Heart left ventricle (tissue), 13 donors: ENCODE measurements at regions not wholly inside any gene's neighbourhood (a gene's known extent, or its start where the extent isn't known, plus 50 kb on each side); places are given as distances from the start of the nearest gene placed in this dataset.

ENCODE experiments used
- POLR2A ChIP-seq, 2 donors: fragments of 450-650 bp; IDR thresholded peaks; one replicate each; pipeline ENCODE4 v1.6.1; 2017; ENCODE audit warnings: antibody characterized with exemption in 2 of 2, mild to moderate bottlenecking in 2 of 2, moderate library complexity in 2 of 2
- TF ChIP-seq, protein P1 (sequence below), 12 donors: fragments of 200-600 bp; sonication (generic) in 4 of 12; IDR thresholded peaks; one replicate each; pipeline versions ENCODE4 v1.5.0 to v1.8.0; 2018 to 2022; ENCODE audit warnings: antibody characterized with exemption in 12 of 12, mild to moderate bottlenecking in 5 of 12
- donor health status: ischemic (EF 13 %, LVEDD 7.1; RV severe dilation, severe dysfunction).
- donor health status: DM: no; HTN: yes; CAD: no.
- donor health status: DM: no; HTN: no; CAD: no.
- donor health status: ischemic (EF 25% LVEDD 6.9; RV normal size, moderate dysfunction).
- donor health status: ischemic (EF 25% LVEDD 5.7; RV mildly dilated, moderate dysfunction).
- donor health status: ischemic (EF 35%, LVEDD 5.7; RV mildly dilated, moderate dysfunction).
- donor health status: nonischemic (EF 11% LVEDD 7.7; RV severe dilation, severe dysfunction).
- donor health status: DM: yes; HTN: yes; CAD: no.
- donor health status: PGD.
- donor health status: ischemic (EF 29% LVEDD 5.4; RV normal size, mild dysfunction).
- donor health status: nonischemic (EF 23%, LVEDD 6.1; RV moderate dilation, normal function).

- TF ChIP-seq, protein P1, sequence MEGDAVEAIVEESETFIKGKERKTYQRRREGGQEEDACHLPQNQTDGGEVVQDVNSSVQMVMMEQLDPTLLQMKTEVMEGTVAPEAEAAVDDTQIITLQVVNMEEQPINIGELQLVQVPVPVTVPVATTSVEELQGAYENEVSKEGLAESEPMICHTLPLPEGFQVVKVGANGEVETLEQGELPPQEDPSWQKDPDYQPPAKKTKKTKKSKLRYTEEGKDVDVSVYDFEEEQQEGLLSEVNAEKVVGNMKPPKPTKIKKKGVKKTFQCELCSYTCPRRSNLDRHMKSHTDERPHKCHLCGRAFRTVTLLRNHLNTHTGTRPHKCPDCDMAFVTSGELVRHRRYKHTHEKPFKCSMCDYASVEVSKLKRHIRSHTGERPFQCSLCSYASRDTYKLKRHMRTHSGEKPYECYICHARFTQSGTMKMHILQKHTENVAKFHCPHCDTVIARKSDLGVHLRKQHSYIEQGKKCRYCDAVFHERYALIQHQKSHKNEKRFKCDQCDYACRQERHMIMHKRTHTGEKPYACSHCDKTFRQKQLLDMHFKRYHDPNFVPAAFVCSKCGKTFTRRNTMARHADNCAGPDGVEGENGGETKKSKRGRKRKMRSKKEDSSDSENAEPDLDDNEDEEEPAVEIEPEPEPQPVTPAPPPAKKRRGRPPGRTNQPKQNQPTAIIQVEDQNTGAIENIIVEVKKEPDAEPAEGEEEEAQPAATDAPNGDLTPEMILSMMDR (IDR thresholded peaks at IDR 0.05): no peak
- TF ChIP-seq POLR2A (IDR thresholded peaks at IDR 0.05): no peak
Observed at GRCh38 chr18:24778810-24779418, 318.5 kb downstream of the HRH4 start.
